IPS-15b (cell line): ENCODE measurements at regions not wholly inside any gene's neighbourhood (a gene's known extent, or its start where the extent isn't known, plus 50 kb on each side); places are given as distances from the start of the nearest gene placed in this dataset.
"Not testable (repeated sequence)": the region's sequence is repeated elsewhere in the genome, so short reads cannot be mapped to it uniquely, and the experiment has no call there.

Experiments
- H3K27me3 ChIP-seq: one replicate; pipeline ENCODE4 v1.6.1; 2013; ENCODE audit warnings: low read length; ENCODE audit not compliant: control insufficient read depth, insufficient read depth
- H3K36me3 ChIP-seq: one replicate; pipeline ENCODE4 v1.6.1; 2013; ENCODE audit warnings: low read length; ENCODE audit not compliant: control insufficient read depth, insufficient read depth
- H3K4me1 ChIP-seq: one replicate; pipeline ENCODE4 v1.6.1; 2013; ENCODE audit warnings: mild to moderate bottlenecking, low read length; ENCODE audit not compliant: control insufficient read depth, insufficient read depth
- H3K4me3 ChIP-seq: one replicate; pipeline ENCODE4 v1.5.1; 2013; ENCODE audit warnings: low read depth, low read length
- H3K9ac ChIP-seq: one replicate; pipeline ENCODE4 v1.6.1; 2013; ENCODE audit warnings: low read depth, mild to moderate bottlenecking, low read length
- H3K9me3 ChIP-seq: one replicate; pipeline ENCODE4 v1.6.1; 2013; ENCODE audit warnings: mild to moderate bottlenecking, low read length; ENCODE audit not compliant: control insufficient read depth, insufficient read depth

- not testable (repeated sequence) for H3K4me3 ChIP-seq, H3K9me3 ChIP-seq, H3K36me3 ChIP-seq, H3K27me3 ChIP-seq, H3K9ac ChIP-seq, H3K4me1 ChIP-seq
Observed at GRCh38 chr1:120274438-120274837, 98.1 kb upstream of the SEC22B start.

GRCh38 chr1:120273363-120273762, 97.0 kb upstream of the SEC22B start:
- not testable (repeated sequence) for H3K4me3 ChIP-seq, H3K27me3 ChIP-seq, H3K4me1 ChIP-seq, H3K36me3 ChIP-seq, H3K9ac ChIP-seq, H3K9me3 ChIP-seq

- not testable (repeated sequence) for H3K9ac ChIP-seq, H3K9me3 ChIP-seq, H3K36me3 ChIP-seq, H3K27me3 ChIP-seq, H3K4me1 ChIP-seq, H3K4me3 ChIP-seq
Observed at GRCh38 chr1:120272242-120272641, 95.9 kb upstream of the SEC22B start.

GRCh38 chr1:120271561-120272221, 95.4 kb upstream of the SEC22B start:
- not testable (repeated sequence) for H3K27me3 ChIP-seq, H3K36me3 ChIP-seq, H3K4me3 ChIP-seq, H3K4me1 ChIP-seq, H3K9me3 ChIP-seq, H3K9ac ChIP-seq

GRCh38 chr1:120267894-120268551, 91.7 kb upstream of the SEC22B start:
- not testable (repeated sequence) for H3K9me3 ChIP-seq

GRCh38 chr1:120264564-120264963, 88.2 kb upstream of the SEC22B start:
- H3K27me3 ChIP-seq, H3K36me3 ChIP-seq, H3K4me3 ChIP-seq: not testable (repeated sequence)

More at GRCh38 chr1:120267894-120268551, 91.7 kb upstream of the SEC22B start:
- not testable (repeated sequence) for H3K9ac ChIP-seq, H3K4me3 ChIP-seq, H3K4me1 ChIP-seq, H3K27me3 ChIP-seq, H3K36me3 ChIP-seq

GRCh38 chr1:120262791-120263751, 86.8 kb upstream of the SEC22B start:
- not testable (repeated sequence) for H3K9ac ChIP-seq, H3K4me3 ChIP-seq

More at GRCh38 chr1:120264564-120264963, 88.2 kb upstream of the SEC22B start:
- not testable (repeated sequence) for H3K9me3 ChIP-seq, H3K4me1 ChIP-seq, H3K9ac ChIP-seq

GRCh38 chr1:120257778-120258105, 81.4 kb upstream of the SEC22B start:
- not testable (repeated sequence) for H3K4me1 ChIP-seq, H3K4me3 ChIP-seq, H3K9ac ChIP-seq, H3K36me3 ChIP-seq, H3K9me3 ChIP-seq, H3K27me3 ChIP-seq

More at GRCh38 chr1:120262791-120263751, 86.8 kb upstream of the SEC22B start:
- H3K4me1 ChIP-seq, H3K27me3 ChIP-seq, H3K9me3 ChIP-seq, H3K36me3 ChIP-seq: not testable (repeated sequence)

GRCh38 chr1:120257064-120257777, 80.9 kb upstream of the SEC22B start:
- H3K4me1 ChIP-seq, H3K9ac ChIP-seq, H3K4me3 ChIP-seq, H3K36me3 ChIP-seq, H3K27me3 ChIP-seq, H3K9me3 ChIP-seq: not testable (repeated sequence)

- not testable (repeated sequence) for H3K4me3 ChIP-seq, H3K9ac ChIP-seq, H3K27me3 ChIP-seq, H3K4me1 ChIP-seq, H3K9me3 ChIP-seq, H3K36me3 ChIP-seq
Observed at GRCh38 chr1:120250756-120251155, 74.4 kb upstream of the SEC22B start.

GRCh38 chr1:120248726-120249427, 72.6 kb upstream of the SEC22B start:
- H3K27me3 ChIP-seq, H3K36me3 ChIP-seq, H3K9me3 ChIP-seq, H3K9ac ChIP-seq, H3K4me3 ChIP-seq, H3K4me1 ChIP-seq: not testable (repeated sequence)
